Psoas muscle (tissue), 7 donors: ENCODE measurements at regions not wholly inside any gene's neighbourhood (a gene's known extent, or its start where the extent isn't known, plus 50 kb on each side); places are given as distances from the start of the nearest gene placed in this dataset.
"Not testable (repeated sequence)": the region's sequence is repeated elsewhere in the genome, so short reads cannot be mapped to it uniquely, and the experiment has no call there.

Source experiments
- ATAC-seq, 4 donors: fragments of 200-7000 bp; cut with Tn5 transposase; one replicate each; pipeline ENCODE4 v1.9.1; 2020; ENCODE audit warnings: moderate library complexity in 3 of 4, mild to moderate bottlenecking in 2 of 4
- DNase-seq, 2 donors: peaks; one replicate each; pipeline ENCODE4 v3.0.0-alpha.2; 2020
- H3K27ac ChIP-seq: fragments of 200-600 bp; one replicate; pipeline ENCODE4 v1.8.0; 2022
- H3K27me3 ChIP-seq, 3 donors: fragments of 200-600 bp in 1 of 3; one replicate each; pipeline versions ENCODE4 v1.6.1 to v1.8.0; 2013 to 2022; ENCODE audit warnings: low read length in 2 of 3, mild to moderate bottlenecking in 2 of 3, moderate library complexity in 1 of 3; ENCODE audit not compliant: insufficient read depth in 3 of 3
- H3K36me3 ChIP-seq, 2 donors: fragments of 200-600 bp in 1 of 2; one replicate each; pipeline versions ENCODE4 v1.6.1 to v1.8.0; 2013 to 2022; ENCODE audit warnings: low read depth in 1 of 2, mild to moderate bottlenecking in 1 of 2, moderate library complexity in 1 of 2; ENCODE audit not compliant: insufficient read depth in 1 of 2
- H3K4me1 ChIP-seq: fragments of 200-600 bp; one replicate; pipeline ENCODE4 v1.8.0; 2022
- H3K4me3 ChIP-seq: fragments of 200-600 bp; one replicate; pipeline ENCODE4 v1.8.0; 2022; ENCODE audit warnings: mild to moderate bottlenecking
- H3K9me3 ChIP-seq: fragments of 200-600 bp; one replicate; pipeline ENCODE4 v1.8.0; 2022
- WGBS, 3 donors: extraction: QIAGEN DNeasy Blood & Tissue Kit; methylation state at CpG; one replicate each; pipeline versions ENCODE4 v1.1.6 to v1.1.7; 2013; 5-methylcytosine and 5-hydroxymethylcytosine counted together
- intact Hi-C, 2 donors: fragments of 100-400 bp; cut with DNase I; formaldehyde crosslinking; loops; one replicate each; pipeline versions ENCODE4 v1.11.0 to v1.14.2; 2022
- donor health status: healthy with polysubstance abuse.
- donor health status: DM: no; HTN: no; CAD: no; lungs with moderate emphysema.
- donor health status: Bipolar disorder and iron deficiency.
- donor health status: healthy.
- donor health status: DM: yes; HTN: yes; CAD: no.
- donor health status: DM: no; HTN: no; CAD: no.
- donor health status: DM: yes; HTN: yes; CAD: no.

DNA sequence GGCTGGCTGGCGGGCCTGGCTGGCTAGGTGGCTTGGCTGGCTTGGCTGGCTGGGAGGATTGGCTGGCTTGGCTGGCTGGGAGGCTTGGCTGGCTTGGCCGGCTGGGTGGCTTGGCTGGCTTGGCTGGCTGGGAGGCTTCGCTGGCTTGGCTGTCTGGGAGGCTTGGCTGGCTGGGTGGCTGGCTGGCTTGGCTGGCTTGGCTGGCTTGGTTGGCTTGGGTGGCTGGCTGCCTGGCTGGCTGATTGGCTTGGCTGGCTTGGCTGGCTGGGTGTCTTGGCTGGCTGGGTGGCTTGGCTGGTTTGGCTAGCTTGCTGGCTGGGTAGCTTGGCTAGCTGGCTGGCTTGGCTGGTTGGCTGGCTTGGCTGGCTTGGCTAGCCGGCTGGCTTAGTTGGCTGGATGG lies 2817.8 kb downstream of the RPIA start:
- DNase-seq = peak in 1 of 2 donors; percentile 21
- H3K4me3 ChIP-seq, H3K36me3 ChIP-seq, ATAC-seq, H3K27ac ChIP-seq, intact Hi-C loops, H3K27me3 ChIP-seq, H3K9me3 ChIP-seq, H3K4me1 ChIP-seq: not testable (repeated sequence)
- 25 to 30% (median 29%) methylated on average over 1 to 3 of the region's 4 CpGs for whole genome bisulfite sequencing, 3 donors

GRCh38 chr2:91511166-91511565 lies 2819.7 kb downstream of the RPIA start:
- peak in 1 of 2 donors; percentile 15 for DNase-seq
- H3K27me3 ChIP-seq, H3K36me3 ChIP-seq, ATAC-seq, H3K27ac ChIP-seq, H3K4me3 ChIP-seq, intact Hi-C loops, H3K9me3 ChIP-seq, H3K4me1 ChIP-seq: not testable (repeated sequence)
- WGBS, 3 donors = 56 to 92% (median 58%) methylated on average over 2 of the region's 2 CpGs

DNA sequence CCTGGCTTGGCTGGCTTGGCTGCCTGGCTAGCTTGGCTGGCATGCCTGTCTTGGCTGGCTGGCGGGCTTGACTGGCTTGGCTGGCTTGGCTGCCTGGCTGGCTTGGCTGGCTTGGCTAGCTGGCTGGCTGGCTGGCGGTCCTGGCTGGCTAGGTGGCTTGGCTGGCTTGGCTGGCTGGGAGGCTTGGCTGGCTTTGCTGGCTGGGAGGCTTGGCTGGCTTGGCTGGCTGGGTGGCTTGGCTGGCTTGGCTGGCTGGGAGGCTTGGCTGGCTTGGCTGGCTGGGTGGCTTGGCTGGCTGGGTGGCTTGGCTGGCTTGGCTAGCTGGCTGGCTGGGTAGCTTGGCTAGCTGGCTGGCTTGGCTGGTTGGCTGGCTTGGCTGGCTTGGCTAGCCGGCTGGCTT lies 2824.5 kb downstream of the RPIA start:
- H3K27ac ChIP-seq, H3K4me1 ChIP-seq, intact Hi-C loops, H3K27me3 ChIP-seq, ATAC-seq, H3K36me3 ChIP-seq, H3K9me3 ChIP-seq, H3K4me3 ChIP-seq: not testable (repeated sequence)
- peak in 1 of 2 donors; percentile 12 for DNase-seq
- 65 to 74% (median 71%) methylated on average over 2 of the region's 3 CpGs for WGBS, 3 donors

GRCh38 chr2:91516669-91517068 lies 2825.2 kb downstream of the RPIA start:
- H3K9me3 ChIP-seq, ATAC-seq, H3K4me3 ChIP-seq, H3K27me3 ChIP-seq, H3K4me1 ChIP-seq, H3K27ac ChIP-seq, H3K36me3 ChIP-seq, intact Hi-C loops: not testable (repeated sequence)
- peak in 1 of 2 donors; percentile 17 for DNase-seq
- 47 to 78% (median 49%) methylated on average over 5 to 6 of the region's 6 CpGs for WGBS, 3 donors

DNA sequence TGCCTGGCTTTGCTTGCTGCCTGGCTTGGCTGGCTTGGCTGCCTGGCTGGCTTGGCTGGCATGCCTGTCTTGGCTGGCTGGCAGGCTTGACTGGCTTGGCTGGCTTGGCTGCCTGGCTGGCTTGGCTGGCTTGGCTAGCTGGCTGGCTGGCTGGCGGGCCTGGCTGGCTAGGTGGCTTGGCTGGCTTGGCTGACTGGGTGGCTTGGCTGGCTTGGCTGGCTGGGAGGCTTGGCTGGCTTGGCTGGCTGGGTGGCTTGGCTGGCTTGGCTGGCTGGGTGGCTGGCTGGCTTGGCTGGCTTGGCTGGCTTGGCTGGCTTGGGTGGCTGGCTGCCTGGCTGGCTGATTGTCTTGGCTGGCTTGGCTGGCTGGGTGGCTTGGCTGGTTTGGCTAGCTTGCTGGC lies 2826.4 kb downstream of the RPIA start:
- peak in 1 of 2 donors; percentile 43 for DNase-seq
- not testable (repeated sequence) for ATAC-seq

GRCh38 chr2:91518361-91518981 lies 2827.0 kb downstream of the RPIA start:
- 70 to 85% (median 73%) methylated on average over 5 of the region's 5 CpGs for WGBS, 3 donors

More for the DNA sequence above, 2826.4 kb downstream of the RPIA start:
- WGBS, 3 donors = 43 to 100% (median 50%) methylated on average over 1 of the region's 1 CpG
- H3K9me3 ChIP-seq, H3K27ac ChIP-seq, H3K4me1 ChIP-seq, H3K27me3 ChIP-seq, H3K36me3 ChIP-seq, intact Hi-C loops, H3K4me3 ChIP-seq: not testable (repeated sequence)

GRCh38 chr2:91519359-91519758 lies 2827.9 kb downstream of the RPIA start:
- peak in 1 of 2 donors; percentile 23 for DNase-seq
- 60 to 82% (median 66%) methylated on average over 1 to 2 of the region's 3 CpGs for WGBS, 3 donors
- ATAC-seq = not testable (repeated sequence)

More at GRCh38 chr2:91518361-91518981, 2827.0 kb downstream of the RPIA start:
- ATAC-seq, H3K9me3 ChIP-seq, H3K27me3 ChIP-seq, H3K27ac ChIP-seq, H3K4me3 ChIP-seq, intact Hi-C loops, H3K36me3 ChIP-seq, H3K4me1 ChIP-seq: not testable (repeated sequence)
- peak in 1 of 2 donors; percentile 19 for DNase-seq

DNA sequence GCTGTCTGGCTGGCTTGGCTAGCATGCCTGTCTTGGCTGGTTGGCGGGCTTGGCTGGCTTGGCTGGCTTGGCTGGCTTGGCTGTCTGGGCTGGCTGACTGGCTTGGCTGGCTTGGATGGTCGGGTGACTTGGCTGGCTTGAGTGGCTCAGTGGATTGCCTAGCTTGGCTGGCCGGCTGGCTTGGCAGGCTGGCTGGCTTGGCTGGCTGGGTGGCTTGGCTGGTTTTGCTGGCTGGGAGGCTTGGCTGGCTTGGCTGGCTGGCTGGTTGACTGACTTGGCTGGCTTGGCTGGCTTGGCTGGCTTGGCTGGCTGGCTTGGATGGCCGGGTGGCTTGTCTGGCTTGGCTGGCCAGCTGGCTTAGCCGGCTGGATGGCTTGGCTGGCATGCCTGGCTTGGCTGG lies 2828.4 kb downstream of the RPIA start:
- H3K4me1 ChIP-seq, H3K27me3 ChIP-seq, H3K4me3 ChIP-seq, intact Hi-C loops, H3K27ac ChIP-seq, H3K36me3 ChIP-seq, ATAC-seq, H3K9me3 ChIP-seq: not testable (repeated sequence)
- 17 to 57% (median 43%) methylated on average over 1 to 2 of the region's 5 CpGs for WGBS, 3 donors
- DNase-seq = peak in 1 of 2 donors; percentile 34

More at GRCh38 chr2:91519359-91519758, 2827.9 kb downstream of the RPIA start:
- H3K4me1 ChIP-seq, H3K4me3 ChIP-seq, intact Hi-C loops, H3K27me3 ChIP-seq, H3K9me3 ChIP-seq, H3K36me3 ChIP-seq, H3K27ac ChIP-seq: not testable (repeated sequence)

- intact Hi-C loops, ATAC-seq, H3K4me1 ChIP-seq, H3K36me3 ChIP-seq, H3K4me3 ChIP-seq, H3K27me3 ChIP-seq, H3K9me3 ChIP-seq, H3K27ac ChIP-seq: not testable (repeated sequence)
- DNase-seq = peak in 1 of 2 donors; percentile 40
- 23 to 55% (median 44%) methylated on average over 2 to 3 of the region's 3 CpGs for WGBS, 3 donors
Measured at GRCh38 chr2:91520523-91520922, 2829.1 kb downstream of the RPIA start.

- intact Hi-C loops, H3K27me3 ChIP-seq, ATAC-seq, H3K9me3 ChIP-seq, H3K4me1 ChIP-seq, H3K36me3 ChIP-seq, H3K4me3 ChIP-seq, H3K27ac ChIP-seq: not testable (repeated sequence)
- peak in 1 of 2 donors; percentile 30 for DNase-seq
- WGBS, 3 donors = 34 to 60% (median 45%) methylated on average over 1 to 4 of the region's 7 CpGs
Measured at GRCh38 chr2:91520972-91521535, 2829.6 kb downstream of the RPIA start.

DNA sequence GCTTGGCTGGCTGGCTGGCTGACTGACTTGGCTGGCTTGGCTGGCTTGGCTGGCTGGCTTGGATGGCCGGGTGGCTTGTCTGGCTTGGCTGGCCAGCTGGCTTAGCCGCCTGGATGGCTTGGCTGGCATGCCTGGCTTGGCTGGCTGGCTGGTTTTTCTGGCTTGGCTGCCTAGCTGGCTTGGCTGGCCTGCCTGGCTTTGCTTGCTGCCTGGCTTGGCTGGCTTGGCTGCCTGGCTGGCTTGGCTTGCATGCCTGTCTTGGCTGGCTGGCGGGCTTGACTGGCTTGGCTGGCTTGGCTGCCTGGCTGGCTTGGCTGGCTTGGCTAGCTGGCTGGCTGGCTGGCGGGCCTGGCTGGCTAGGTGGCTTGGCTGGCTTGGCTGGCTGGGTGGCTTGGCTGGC lies 2830.5 kb downstream of the RPIA start:
- H3K4me3 ChIP-seq, H3K27ac ChIP-seq, H3K27me3 ChIP-seq, H3K36me3 ChIP-seq, H3K4me1 ChIP-seq, ATAC-seq, H3K9me3 ChIP-seq, DNase-seq, intact Hi-C loops: not testable (repeated sequence)
- WGBS, 3 donors = 44 to 58% (median 55%) methylated on average over 2 of the region's 4 CpGs
